GM13976 (cell line): ENCODE measurements at regions not wholly inside any gene's neighbourhood (a gene's known extent, or its start where the extent isn't known, plus 50 kb on each side); places are given as distances from the start of the nearest gene placed in this dataset.
A peak's percentile ranks its signal among the peaks of the same experiment; 100 is the strongest.
"Not testable (repeated sequence)": the region's sequence is repeated elsewhere in the genome, so short reads cannot be mapped to it uniquely, and the experiment has no call there.

Experiments used
- DNase-seq: peaks from one replicate; pipeline ENCODE4 v3.0.0; 2012; ENCODE audit warnings: low spot score
- CTCF ChIP-seq: IDR thresholded peaks from 2 replicates; pipeline ENCODE4 v1.5.1; 2012; ENCODE audit warnings: borderline replicate concordance, mild to moderate bottlenecking; ENCODE audit not compliant: insufficient read depth; ENCODE audit errors: extremely low read depth, missing control alignments, control extremely low read depth
- in situ Hi-C: fragments of 300-500 bp; cut with MboI; formaldehyde crosslinking; loops from one replicate; pipeline ENCODE4 v1.12.0; 2022; ENCODE audit warnings: low sequenced_read_pairs, mixed read lengths, inconsistent platforms; ENCODE audit not compliant: unreplicated experiment

GRCh38 chr11:87724358-87724757 lies 450.9 kb downstream of the RAB38 start:
- TF ChIP-seq CTCF, result no peak
- in situ Hi-C loops, result loop anchor here (25.0 kb wide), 1 partner anchor 838 kb away; no protein-coding TSS in a partner anchor

GRCh38 chr11:87722756-87723565 lies 452.3 kb downstream of the RAB38 start:
- peak; percentile 15 for DNase-seq
- in situ Hi-C loops, result loop anchor here (25.0 kb wide), 1 partner anchor 839 kb away; no protein-coding TSS in a partner anchor
- peak; percentile 68 for TF ChIP-seq CTCF

More at GRCh38 chr11:87724358-87724757, 450.9 kb downstream of the RAB38 start:
- no peak for DNase-seq

- in situ Hi-C loops, result loop anchor here (25.0 kb wide), 1 partner anchor 843 kb away; no protein-coding TSS in a partner anchor
- TF ChIP-seq CTCF, result no peak
- no peak for DNase-seq
These were observed 455.7 kb downstream of the RAB38 start for GRCh38 chr11:87719326-87720073.

- DNase-seq, result no peak
- TF ChIP-seq CTCF, result no peak
- in situ Hi-C loops, result loop anchor here (25.0 kb wide), 1 partner anchor 849 kb away; no protein-coding TSS in a partner anchor
These were observed 462.4 kb downstream of the RAB38 start for GRCh38 chr11:87712802-87713202.

GRCh38 chr11:87712391-87712790 lies 462.9 kb downstream of the RAB38 start:
- in situ Hi-C loops, result loop anchor here (25.0 kb wide), 1 partner anchor 850 kb away; no protein-coding TSS in a partner anchor
- no peak for DNase-seq
- TF ChIP-seq CTCF, result no peak

- DNase-seq, result not testable (repeated sequence)
- in situ Hi-C loops, result loop anchor here (25.0 kb wide), 1 partner anchor 859 kb away; no protein-coding TSS in a partner anchor
These were observed 471.7 kb downstream of the RAB38 start for GRCh38 chr11:87703589-87703988.

- TF ChIP-seq CTCF, result no peak
These were observed 499.2 kb downstream of the RAB38 start for GRCh38 chr11:87675993-87676392.

More at GRCh38 chr11:87675993-87676392, 499.2 kb downstream of the RAB38 start:
- in situ Hi-C loops, result no loop called here
- no peak for DNase-seq
